ENCODE measurements at regions not wholly inside any gene's neighbourhood (a gene's known extent, or its start where the extent isn't known, plus 50 kb on each side); places are given as distances from the start of the nearest gene placed in this dataset.

DNA sequence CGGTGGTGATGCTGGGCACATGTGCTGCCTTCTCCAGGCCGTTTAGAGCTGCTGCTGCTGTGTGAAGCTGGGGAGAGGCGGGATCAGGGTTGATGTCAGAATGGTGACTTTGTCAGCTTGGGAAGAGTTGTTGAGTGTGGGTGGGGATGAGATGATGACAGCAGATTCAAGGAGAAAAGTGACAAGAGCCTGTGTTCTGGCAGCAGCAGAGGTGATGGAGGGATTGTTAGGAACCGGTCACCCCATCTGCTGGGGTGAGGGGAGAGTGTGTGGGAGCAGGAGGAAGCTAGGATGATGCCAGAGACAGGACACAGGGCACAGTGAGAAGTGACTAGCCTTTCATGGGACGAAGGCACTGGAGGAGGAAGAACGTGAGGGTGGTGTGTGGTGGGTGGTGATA, 345.5 kb downstream of the RNF144A start:
- intact Hi-C loops (cut with micrococcal nuclease), result no loop called here
- H3K36me3 ChIP-seq (ENCODE audit: control insufficient read depth in 1 of 2, insufficient read depth in 2 of 2, low read length in 2 of 2), result no peaks in the 10 kb centered on the region
- POLR2A ChIA-PET, result no interaction called here
- no peaks in the 10 kb centered on the region for H3K4me1 ChIP-seq (ENCODE audit: control insufficient read depth in 1 of 2, insufficient read depth in 2 of 2, low read length in 2 of 2)
- H2AFZ ChIP-seq (ENCODE audit: low read depth, low read length, poor library complexity, severe bottlenecking), result no peak overlapping the region
- no peak for TF ChIP-seq EGR1 (IDR thresholded peaks at IDR 0.05; ENCODE audit: low read depth)
- TF ChIP-seq ZNF274 (IDR thresholded peaks at IDR 0.05; ENCODE audit: low read depth, low read length), result no peak
- TF ChIP-seq POLR2AphosphoS5 (IDR thresholded peaks at IDR 0.05; ENCODE audit: low read depth, low read length), result no peak
- no peak for TF ChIP-seq FOSL1 (IDR thresholded peaks at IDR 0.05; ENCODE audit: low read depth)
- H4K20me1 ChIP-seq (ENCODE audit: insufficient read depth), result no peaks in the 10 kb centered on the region
- H3K27me3 ChIP-seq (ENCODE audit: insufficient read depth, low read length), result peaks cover 48% of the 10 kb centered on the region; the same call in 1 of the 2 replicates
- no peaks in the 10 kb centered on the region for H3K9me2 ChIP-seq (ENCODE audit: insufficient read depth)
- CTCF ChIA-PET, result no interaction called here
- RAD21 ChIA-PET (ENCODE audit: low non-redundant PET in 1 of 2, low total read pairs in 2 of 2, uncharacterized antibody in 2 of 2, unreplicated experiment in 2 of 2), result no interaction called here
- ATAC-seq (no peak), DNase-seq (ENCODE audit: low read depth, low spot score) (no peak)
- H3K4me3 ChIP-seq (replicated peaks in 1 of 2; ENCODE audit: low read depth in 1 of 2, low read length in 2 of 2), result no peak overlapping the region
- no peaks in the 10 kb centered on the region for H3K9me3 ChIP-seq (ENCODE audit: control insufficient read depth in 1 of 2, insufficient read depth in 1 of 2, low read depth in 1 of 2, low read length in 2 of 2)
- H3K79me2 ChIP-seq (ENCODE audit: insufficient read depth, low read length), result no peaks in the 10 kb centered on the region
- no TSS peak for BruUV-seq (replicated peaks)
- no peak overlapping the region for H3K9ac ChIP-seq (ENCODE audit: low read length)
- no peak overlapping the region for H3K4me2 ChIP-seq (ENCODE audit: low read length)
- no peak overlapping the region for H3K27ac ChIP-seq (ENCODE audit: low read depth, low read length)

DNA sequence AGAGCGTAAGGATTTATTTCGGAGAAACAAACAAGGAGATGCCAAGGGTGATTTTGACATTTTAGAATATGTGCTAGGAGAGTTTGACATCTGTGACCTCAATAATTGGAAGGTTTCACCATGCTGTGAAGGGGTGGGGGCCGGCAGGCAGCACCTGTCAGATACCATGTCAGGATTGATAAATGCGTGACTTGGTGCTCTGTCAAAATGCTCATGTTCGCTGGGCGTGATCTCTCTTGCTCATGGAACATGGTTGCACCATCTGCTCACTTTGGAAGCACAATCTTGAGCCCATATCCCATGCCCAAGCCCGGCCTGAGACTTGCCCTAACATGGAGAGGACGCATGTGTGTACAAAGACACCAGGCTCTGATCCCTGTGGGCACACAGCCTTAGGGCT, 347.6 kb downstream of the RNF144A start:
- peaks cover 48% of the 10 kb centered on the region; the same call in 1 of the 2 replicates for H3K27me3 ChIP-seq (ENCODE audit: insufficient read depth, low read length)
- POLR2A ChIA-PET, result no interaction called here
- RAD21 ChIA-PET (ENCODE audit: low non-redundant PET in 1 of 2, low total read pairs in 2 of 2, uncharacterized antibody in 2 of 2, unreplicated experiment in 2 of 2), result no interaction called here
- TF ChIP-seq ZBTB33 (IDR thresholded peaks at IDR 0.05; ENCODE audit: extremely low read depth, insufficient replicate concordance, low read length), result no peak
- no peak for TF ChIP-seq ELF1 (IDR thresholded peaks at IDR 0.05; ENCODE audit: borderline replicate concordance, low read depth)
- TF ChIP-seq REST (IDR thresholded peaks at IDR 0.05; ENCODE audit: low read depth), result no peak
- no peak for TF ChIP-seq CBX3 (IDR thresholded peaks at IDR 0.05; ENCODE audit: low read depth)
- no peak for TF ChIP-seq EZH2phosphoT487 (IDR thresholded peaks at IDR 0.05; ENCODE audit: borderline replicate concordance)
- no peak for TF ChIP-seq EZH2 (IDR thresholded peaks at IDR 0.05)
- TF ChIP-seq RAD21 (IDR thresholded peaks at IDR 0.05; ENCODE audit: low read depth), result no peak
- TF ChIP-seq SRF (IDR thresholded peaks at IDR 0.05; ENCODE audit: low read depth), result no peak
- TF ChIP-seq EGR1 (IDR thresholded peaks at IDR 0.05; ENCODE audit: low read depth), result no peak
- no peak for TF ChIP-seq MAX (IDR thresholded peaks at IDR 0.05)
- TF ChIP-seq CEBPB (IDR thresholded peaks at IDR 0.05; ENCODE audit: low read depth), result no peak
- TF ChIP-seq FOSL1 (IDR thresholded peaks at IDR 0.05; ENCODE audit: low read depth), result no peak
- no peak for TF ChIP-seq JUND (IDR thresholded peaks at IDR 0.05)
- no peak for TF ChIP-seq YY1 (IDR thresholded peaks at IDR 0.05; ENCODE audit: extremely low read depth, insufficient replicate concordance, low read depth, low read length)
- no peak for TF ChIP-seq TCF7L2 (IDR thresholded peaks at IDR 0.05; ENCODE audit: borderline replicate concordance, extremely low read depth, insufficient read depth, insufficient read length)
- TF ChIP-seq SP1 (IDR thresholded peaks at IDR 0.05; ENCODE audit: low read depth), result no peak

More for the DNA sequence above, 347.6 kb downstream of the RNF144A start:
- no peaks in the 10 kb centered on the region for H3K36me3 ChIP-seq (ENCODE audit: control insufficient read depth in 1 of 2, insufficient read depth in 2 of 2, low read length in 2 of 2)
- H4K20me1 ChIP-seq (ENCODE audit: insufficient read depth), result no peaks in the 10 kb centered on the region
- H3K27ac ChIP-seq (ENCODE audit: low read depth, low read length), result no peak overlapping the region
- ATAC-seq (no peak), DNase-seq (ENCODE audit: low read depth, low spot score) (no peak)
- H3K79me2 ChIP-seq (ENCODE audit: insufficient read depth, low read length), result no peaks in the 10 kb centered on the region
- no peak overlapping the region for H3K4me3 ChIP-seq (replicated peaks in 1 of 2; ENCODE audit: low read depth in 1 of 2, low read length in 2 of 2)
- intact Hi-C loops (cut with micrococcal nuclease), result no loop called here
- H3K9me2 ChIP-seq (ENCODE audit: insufficient read depth), result no peaks in the 10 kb centered on the region
- BruUV-seq (replicated peaks), result no TSS peak
- no peak overlapping the region for H3K4me2 ChIP-seq (ENCODE audit: low read length)
- H2AFZ ChIP-seq (ENCODE audit: low read depth, low read length, poor library complexity, severe bottlenecking), result no peak overlapping the region
- CTCF ChIA-PET, result no interaction called here
- no peaks in the 10 kb centered on the region for H3K9me3 ChIP-seq (ENCODE audit: control insufficient read depth in 1 of 2, insufficient read depth in 1 of 2, low read depth in 1 of 2, low read length in 2 of 2)
- no peaks in the 10 kb centered on the region for H3K4me1 ChIP-seq (ENCODE audit: control insufficient read depth in 1 of 2, insufficient read depth in 2 of 2, low read length in 2 of 2)
- H3K9ac ChIP-seq (ENCODE audit: low read length), result no peak overlapping the region
